SIG-M5 (cell line): ENCODE measurements at regions not wholly inside any gene's neighbourhood (a gene's known extent, or its start where the extent isn't known, plus 50 kb on each side); places are given as distances from the start of the nearest gene placed in this dataset.

Experiments used
- DNase-seq: peaks from one replicate; lab custom pipeline; 2025; lab: John Stamatoyannopoulos, UW

GRCh38 chr14:84001023-84001422, 1528.9 kb upstream of the FLRT2 start:
- DNase-seq = no peak

- DNase-seq = no peak
Observed at GRCh38 chr14:84003346-84003745, 1526.6 kb upstream of the FLRT2 start.

GRCh38 chr14:84006643-84007155, 1523.2 kb upstream of the FLRT2 start:
- no peak for DNase-seq

DNA sequence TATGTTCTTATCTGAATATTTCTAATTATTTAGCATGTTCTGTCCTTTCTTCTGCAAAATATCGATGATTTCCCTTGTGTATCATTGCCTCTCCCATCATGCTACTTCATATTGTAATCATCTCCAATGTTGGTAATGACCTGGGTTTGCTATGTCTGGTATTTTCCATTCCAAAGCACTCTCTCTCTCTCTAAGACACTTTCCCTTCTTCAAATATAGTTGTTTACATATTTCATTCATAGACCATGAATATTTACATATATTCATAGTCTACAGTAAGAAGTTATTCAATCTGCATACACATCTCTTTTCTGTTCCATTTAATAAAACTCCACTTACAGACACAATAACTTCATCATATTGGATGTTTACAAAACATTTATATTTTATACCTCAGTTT, 1516.5 kb upstream of the FLRT2 start:
- no peak for DNase-seq

DNA sequence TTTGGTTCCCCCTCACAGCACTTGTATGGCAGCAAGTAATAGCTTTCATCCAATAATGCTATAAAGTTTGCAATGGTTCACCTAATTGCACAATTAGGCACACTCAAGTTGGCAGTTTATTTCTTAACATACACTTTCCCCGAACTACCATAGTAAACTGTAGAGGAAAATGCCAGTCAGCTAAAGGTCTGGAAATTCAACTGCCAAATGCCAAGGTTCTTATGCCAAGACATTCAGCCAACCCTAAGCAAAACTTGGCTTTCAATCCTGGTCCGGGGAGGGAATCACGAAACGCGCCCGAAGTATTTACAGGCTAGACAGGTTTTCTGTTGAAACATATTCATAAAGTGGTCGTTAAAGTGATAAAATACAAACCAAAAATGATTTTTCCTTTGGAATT, 1512.4 kb upstream of the FLRT2 start:
- DNase-seq = no peak

GRCh38 chr14:84021433-84021832, 1508.5 kb upstream of the FLRT2 start:
- DNase-seq = no peak

DNA sequence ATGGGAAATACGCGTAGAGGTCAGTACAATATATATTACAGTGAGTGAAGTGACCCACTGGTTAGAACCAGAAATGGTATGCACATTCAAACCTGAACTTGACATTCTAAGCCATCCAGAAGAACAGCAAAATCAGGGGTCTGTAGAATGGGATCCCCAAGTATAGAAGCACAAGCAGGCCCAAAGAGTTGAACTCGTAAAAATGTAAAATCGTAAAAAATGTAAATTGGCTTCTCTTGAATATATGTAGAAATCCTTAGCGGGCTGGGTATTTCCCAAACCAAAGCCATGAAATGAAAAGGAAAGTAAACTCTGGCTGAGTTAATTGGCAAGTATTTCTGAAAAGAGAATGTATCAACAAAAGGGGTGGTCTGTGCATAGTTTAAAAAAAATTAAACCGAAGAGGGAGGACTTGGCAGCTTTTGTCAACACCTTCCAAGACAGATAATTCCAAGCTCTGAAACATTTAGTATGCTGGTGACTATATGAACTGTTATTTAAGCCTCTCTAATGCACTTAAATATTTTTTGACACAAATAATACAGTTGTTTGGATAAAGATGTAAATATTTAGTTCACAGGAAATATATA, 1505.6 kb upstream of the FLRT2 start:
- no peak for DNase-seq

- DNase-seq = no peak
Observed at GRCh38 chr14:84025106-84026012, 1504.6 kb upstream of the FLRT2 start.

GRCh38 chr14:84027351-84027750, 1502.6 kb upstream of the FLRT2 start:
- DNase-seq = no peak

DNA sequence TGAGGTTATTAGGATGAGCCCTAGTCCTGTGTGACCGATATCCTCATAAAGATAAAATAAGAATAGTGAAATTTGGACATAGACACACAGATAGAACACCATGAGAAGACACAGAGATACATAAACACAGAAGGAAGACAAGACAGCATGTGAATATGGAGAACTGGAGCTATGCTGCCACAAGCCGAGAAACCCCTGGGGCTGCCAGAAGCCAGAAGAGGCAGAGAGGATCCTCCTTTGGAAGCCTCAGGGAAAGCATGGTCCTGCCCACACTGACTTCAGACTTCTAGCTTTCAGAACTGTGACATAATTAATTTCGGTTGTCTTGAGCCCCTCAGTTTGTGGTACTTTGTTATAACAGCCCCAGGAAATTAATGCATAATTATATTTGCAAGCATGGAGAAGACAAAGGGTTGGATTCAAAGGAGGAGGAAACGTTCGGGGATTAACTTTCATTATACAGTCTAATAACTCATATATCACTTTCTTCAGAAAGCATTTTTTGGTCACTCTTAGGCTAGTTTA, 1501.8 kb upstream of the FLRT2 start:
- no peak for DNase-seq

- no peak for DNase-seq
Observed at GRCh38 chr14:84029246-84029645, 1500.7 kb upstream of the FLRT2 start.

DNA sequence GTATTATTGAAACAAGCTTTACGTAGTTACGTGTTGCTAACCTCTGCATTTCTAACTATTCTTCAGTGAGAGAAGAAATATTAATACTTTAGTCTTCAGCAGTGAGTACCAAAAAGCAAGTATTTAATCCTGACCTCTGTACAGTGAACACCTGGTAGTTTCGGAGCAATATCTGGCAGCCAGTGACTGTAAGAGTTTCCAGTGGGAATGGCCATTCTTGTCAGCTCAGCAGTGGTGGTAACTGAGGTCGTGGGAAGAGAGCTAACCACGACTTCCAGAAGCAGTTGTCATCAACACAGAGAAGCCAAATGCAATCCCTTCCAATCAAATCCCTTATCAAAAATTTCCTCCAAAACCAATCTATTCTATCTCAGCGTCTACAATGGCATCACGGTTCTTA, 1500.2 kb upstream of the FLRT2 start:
- DNase-seq = no peak

GRCh38 chr14:84036840-84037239, 1493.1 kb upstream of the FLRT2 start:
- peak; percentile 64 for DNase-seq

DNA sequence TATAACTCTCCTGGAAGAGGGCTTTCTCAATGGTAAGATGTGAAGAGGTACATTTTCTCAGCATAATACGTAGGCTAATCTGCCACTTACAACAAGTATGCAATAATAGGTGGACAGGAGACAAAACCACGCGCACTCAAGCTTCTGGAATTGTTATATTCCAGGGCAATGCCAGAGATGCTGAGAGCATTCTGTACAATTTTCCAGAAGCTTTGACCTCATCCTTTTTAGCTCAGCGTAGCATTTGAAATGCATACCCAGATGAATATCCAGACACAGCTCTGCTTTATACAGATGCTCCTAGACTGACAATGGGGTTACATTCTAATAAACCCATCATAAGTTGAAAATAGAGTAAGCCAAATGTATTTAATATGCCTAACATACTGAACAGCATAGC, 1492.4 kb upstream of the FLRT2 start:
- DNase-seq = no peak

DNA sequence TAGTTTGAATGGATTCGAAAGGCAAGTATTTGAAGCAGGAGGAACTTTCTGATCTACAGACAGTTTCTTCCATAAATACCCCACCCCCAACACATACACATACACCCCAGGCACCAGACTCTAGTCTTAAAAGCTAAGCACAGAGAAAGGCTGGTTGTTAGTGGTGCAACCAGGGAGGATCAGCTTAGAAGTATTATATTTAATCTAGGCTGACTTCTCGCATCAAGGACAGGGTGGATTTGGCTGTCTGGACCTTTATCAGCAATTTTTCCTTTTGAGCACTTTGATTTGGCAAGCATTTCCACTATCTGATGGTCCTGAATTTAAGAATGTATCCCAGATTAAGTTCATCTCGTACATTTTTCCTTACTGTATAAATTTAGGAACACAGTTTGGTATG, 1489.8 kb upstream of the FLRT2 start:
- DNase-seq = no peak

DNA sequence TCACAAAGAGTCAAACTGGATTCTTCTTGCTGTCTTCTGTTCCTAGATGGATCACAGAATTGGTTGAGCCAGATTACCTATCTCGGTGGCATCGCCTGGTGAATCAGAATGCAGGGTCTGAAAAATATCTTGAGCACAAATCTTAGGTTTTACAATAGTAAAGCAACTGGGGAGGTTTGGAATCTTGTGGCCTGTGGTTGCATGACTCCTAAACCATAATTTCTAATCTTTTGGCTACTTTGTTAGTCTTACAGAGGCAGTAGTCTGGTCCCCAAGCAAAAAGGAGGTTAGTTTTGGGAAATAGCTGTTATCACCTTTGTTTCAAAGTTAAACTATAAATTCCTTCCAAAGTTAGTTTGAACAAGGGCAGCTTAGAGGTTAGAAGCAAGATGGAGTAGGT, 1488.5 kb upstream of the FLRT2 start:
- no peak for DNase-seq

DNA sequence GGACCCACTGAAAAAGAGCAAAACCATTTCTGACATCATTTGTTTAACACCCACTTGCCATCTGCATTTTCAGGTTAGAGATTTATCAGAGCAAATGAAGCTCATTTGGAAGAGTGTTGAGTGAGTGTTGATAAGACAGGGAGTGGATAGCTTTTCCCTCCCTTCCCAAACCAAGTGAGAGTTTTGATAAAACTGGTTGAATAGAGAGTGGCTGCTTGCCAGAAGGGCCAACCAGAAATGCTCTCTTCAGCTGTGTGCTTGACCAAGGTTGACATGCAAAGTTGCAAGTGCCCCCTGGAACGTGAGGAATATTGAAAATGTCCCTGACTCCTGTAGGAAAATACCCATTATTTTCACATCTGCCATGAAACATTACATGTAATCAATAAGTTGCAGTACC, 1487.0 kb upstream of the FLRT2 start:
- DNase-seq = no peak

- no peak for DNase-seq
Observed at GRCh38 chr14:84064316-84065125, 1465.4 kb upstream of the FLRT2 start.

GRCh38 chr14:84065811-84066210, 1464.1 kb upstream of the FLRT2 start:
- no peak for DNase-seq

- DNase-seq = no peak
Observed at GRCh38 chr14:84068288-84068687, 1461.7 kb upstream of the FLRT2 start.

- DNase-seq = no peak
Observed at GRCh38 chr14:84071061-84071460, 1458.9 kb upstream of the FLRT2 start.

DNA sequence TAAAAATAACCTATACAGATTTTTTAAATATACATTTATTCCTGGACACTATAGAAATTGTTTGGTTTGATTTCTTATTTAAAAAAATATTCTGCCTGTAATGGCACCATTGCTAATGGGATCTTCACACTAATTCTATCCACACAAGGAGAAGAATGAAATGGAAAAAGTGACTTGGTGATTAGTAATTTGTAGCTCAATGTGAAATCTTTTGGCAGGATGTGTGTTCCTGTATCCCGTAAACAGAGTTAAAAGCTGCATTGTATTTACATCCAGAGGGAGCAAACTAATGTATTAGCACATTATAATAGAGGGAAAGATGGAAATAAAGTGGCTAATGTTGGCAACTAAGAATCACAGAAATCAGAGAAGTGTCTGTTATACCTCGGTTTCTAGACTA, 1455.3 kb upstream of the FLRT2 start:
- DNase-seq = no peak
